ENCODE measurements at regions not wholly inside any gene's neighbourhood (a gene's known extent, or its start where the extent isn't known, plus 50 kb on each side); places are given as distances from the start of the nearest gene placed in this dataset.

DNA sequence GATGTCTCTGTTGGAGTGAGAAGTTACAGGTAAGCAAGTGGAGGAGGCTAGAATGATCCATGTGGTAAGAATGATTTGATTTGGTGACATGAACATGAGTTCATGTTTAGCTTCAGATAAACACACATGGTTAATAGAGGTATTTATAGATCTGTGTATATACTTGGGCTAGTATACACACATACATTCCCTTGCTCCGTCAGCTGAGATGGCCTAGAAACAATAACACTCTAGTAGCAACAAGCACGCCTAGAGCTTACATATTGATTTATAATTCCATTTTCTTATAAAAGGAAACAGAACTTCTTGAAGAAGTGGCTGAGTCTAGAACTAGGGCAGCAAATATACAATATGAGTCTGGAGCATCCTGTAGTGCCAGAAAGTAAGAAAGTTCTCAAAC, 223.0 kb downstream of the RND3 start:
- peaks cover 4 to 9% (median 5%) of the 10 kb centered on the region in 3 experiments; a peak in 6 of 7 replicates for H3K36me3 Mint-ChIP-seq (ENCODE audit: insufficient read depth in 1 of 3, low read depth in 3 of 3)
- H3K79me1 ChIP-seq (ENCODE audit: insufficient read depth, low read depth, low read length, poor library complexity, severe bottlenecking) = no peaks in the 10 kb centered on the region
- no peak overlapping the region for H3K27ac ChIP-seq (ENCODE audit: insufficient read length, low read depth, low read length)
- H4K91ac ChIP-seq (ENCODE audit: insufficient read length, low read depth, low read length) = no peak overlapping the region
- no peaks in the 10 kb centered on the region for H3K9me3 ChIP-seq (ENCODE audit: control insufficient read depth, low read depth, low read length)
- no peak overlapping the region for H3K14ac ChIP-seq (ENCODE audit: insufficient read depth, low read length)
- H3K27me3 Mint-ChIP-seq (ENCODE audit: low read depth) = no peaks in the 10 kb centered on the region
- no peak overlapping the region for H3K18ac ChIP-seq (ENCODE audit: insufficient read length, low read depth, low read length)
- H3K79me2 ChIP-seq (ENCODE audit: insufficient read depth, low read length) = no peaks in the 10 kb centered on the region
- H4K20me1 ChIP-seq (ENCODE audit: control insufficient read depth, insufficient read depth, insufficient read length) = no peaks in the 10 kb centered on the region
- H3K23me2 ChIP-seq (ENCODE audit: insufficient read length, low read depth, low read length, poor library complexity, severe bottlenecking) = no peaks in the 10 kb centered on the region
- no peak overlapping the region for H3T11ph ChIP-seq (ENCODE audit: low read length)
- H4K8ac ChIP-seq (replicated peaks; ENCODE audit: insufficient read length, low read depth, low read length) = no peak overlapping the region
- no peak overlapping the region for H3K56ac ChIP-seq (ENCODE audit: insufficient read length, low read depth, low read length)
- no peak overlapping the region for H3K23ac ChIP-seq (ENCODE audit: insufficient read length, low read depth, low read length)
- H3K4ac ChIP-seq (ENCODE audit: low read depth, low read length) = no peak overlapping the region
- WGBS (ENCODE audit: extremely low coverage, insufficient read length, low lambda C conversion rate) = no CpG with 5 or more reads among the region's 2 CpGs
- H2BK15ac ChIP-seq (ENCODE audit: low read depth, low read length) = no peak overlapping the region
- H3K27ac Mint-ChIP-seq = peak overlapping the region in 1 of 3 experiments; percentile 69; a peak in 2 of 7 replicates
- peaks cover 5 to 9% of the 10 kb centered on the region in 2 experiments; a peak in 4 of 5 replicates for H3K9me3 Mint-ChIP-seq
- TF ChIP-seq, protein P1, sequence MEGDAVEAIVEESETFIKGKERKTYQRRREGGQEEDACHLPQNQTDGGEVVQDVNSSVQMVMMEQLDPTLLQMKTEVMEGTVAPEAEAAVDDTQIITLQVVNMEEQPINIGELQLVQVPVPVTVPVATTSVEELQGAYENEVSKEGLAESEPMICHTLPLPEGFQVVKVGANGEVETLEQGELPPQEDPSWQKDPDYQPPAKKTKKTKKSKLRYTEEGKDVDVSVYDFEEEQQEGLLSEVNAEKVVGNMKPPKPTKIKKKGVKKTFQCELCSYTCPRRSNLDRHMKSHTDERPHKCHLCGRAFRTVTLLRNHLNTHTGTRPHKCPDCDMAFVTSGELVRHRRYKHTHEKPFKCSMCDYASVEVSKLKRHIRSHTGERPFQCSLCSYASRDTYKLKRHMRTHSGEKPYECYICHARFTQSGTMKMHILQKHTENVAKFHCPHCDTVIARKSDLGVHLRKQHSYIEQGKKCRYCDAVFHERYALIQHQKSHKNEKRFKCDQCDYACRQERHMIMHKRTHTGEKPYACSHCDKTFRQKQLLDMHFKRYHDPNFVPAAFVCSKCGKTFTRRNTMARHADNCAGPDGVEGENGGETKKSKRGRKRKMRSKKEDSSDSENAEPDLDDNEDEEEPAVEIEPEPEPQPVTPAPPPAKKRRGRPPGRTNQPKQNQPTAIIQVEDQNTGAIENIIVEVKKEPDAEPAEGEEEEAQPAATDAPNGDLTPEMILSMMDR (conservative IDR thresholded peaks at IDR 0.05) = no peak
- no peak overlapping the region for H4K5ac ChIP-seq (ENCODE audit: insufficient read length, low read depth, low read length)
- H2AK5ac ChIP-seq (ENCODE audit: insufficient read length, low read length) = no peak overlapping the region
- no peak overlapping the region for H2BK20ac ChIP-seq (ENCODE audit: low read depth, low read length, poor library complexity, severe bottlenecking)
- no peaks in the 10 kb centered on the region for H3K27me3 ChIP-seq (ENCODE audit: insufficient read depth, low read length)
- no peak overlapping the region for H3K4me2 ChIP-seq (ENCODE audit: insufficient read depth, insufficient read length, low read length)
- H2BK5ac ChIP-seq (ENCODE audit: insufficient read length, low read length) = no peak overlapping the region
- H3K4me3 Mint-ChIP-seq = no peak overlapping the region
- no peaks in the 10 kb centered on the region; the same call in 1 of the 2 replicates for H3K4me1 ChIP-seq (ENCODE audit: insufficient read depth, low read length)
- no peak overlapping the region for H3K9ac ChIP-seq (ENCODE audit: extremely low read depth, insufficient read length, low read length)
- H3K4me1 Mint-ChIP-seq = peaks cover 21 to 23% of the 10 kb centered on the region in 2 experiments
- no peak for DNase-seq
- H2AFZ ChIP-seq (ENCODE audit: low read length) = no peak overlapping the region
- H2BK12ac ChIP-seq (ENCODE audit: insufficient read length, low read depth, low read length) = no peak overlapping the region
- H2BK120ac ChIP-seq (ENCODE audit: low read depth, low read length, poor library complexity, severe bottlenecking) = no peak overlapping the region
